B cell (primary cell): ENCODE measurements at regions not wholly inside any gene's neighbourhood (a gene's known extent, or its start where the extent isn't known, plus 50 kb on each side); places are given as distances from the start of the nearest gene placed in this dataset.

ENCODE experiments used
- ATAC-seq: fragments of 200-7000 bp; cut with Tn5 transposase; one replicate; pipeline ENCODE4 v1.10.0; 2021; ENCODE audit warnings: low read depth, mild to moderate bottlenecking, moderate number of reproducible peaks, moderate library complexity
- CTCF ChIA-PET: fragments of 350-600 bp; sonication (Branson Sonifier 250); formaldehyde crosslinking; loops from one replicate; lab custom pipeline; 2021; ENCODE audit warnings: antibody characterized with exemption, inconsistent platforms; lab: Charles Lee
- POLR2A ChIA-PET: fragments of 350-600 bp; sonication (Branson Sonifier 250); formaldehyde crosslinking; loops from one replicate; lab custom pipeline; 2021; ENCODE audit warnings: antibody characterized with exemption; lab: Charles Lee
- DNase-seq: peaks from one replicate; pipeline ENCODE4 v3.0.0; 2013
- H2AFZ ChIP-seq: 2 replicates; pipeline ENCODE4 v1.6.1; 2012; ENCODE audit warnings: mild to moderate bottlenecking, low read depth, low read length; ENCODE audit not compliant: insufficient read depth, poor library complexity, severe bottlenecking
- H3K27ac ChIP-seq, 2 donors: 1 replicate in 1 of 2; 2 replicates in 1 of 2; pipeline ENCODE4 v1.5.1; 2012 to 2013; ENCODE audit warnings: low read length in 2 of 2, mild to moderate bottlenecking in 2 of 2, moderate library complexity in 1 of 2
- H3K27me3 ChIP-seq, 4 experiments: fragments of 200-600 bp in 1 of 4; sonication (generic) in 1 of 4; replicated peaks in 1 of 4; 1 replicate in 2 of 4; 2 replicates in 2 of 4; pipeline versions ENCODE4 v1.6.1 to v1.7.0; 2013 to 2016; ENCODE audit warnings: low read length in 3 of 4, mild to moderate bottlenecking in 2 of 4, mixed read lengths in 1 of 4, moderate library complexity in 1 of 4; ENCODE audit not compliant: insufficient read depth in 4 of 4, control insufficient read depth in 3 of 4; ENCODE audit errors: control extremely low read depth in 1 of 4
- H3K36me3 ChIP-seq, 2 experiments: replicated peaks in 1 of 2; 1 replicate in 1 of 2; 2 replicates in 1 of 2; pipeline versions ENCODE4 v1.6.1 to v1.7.1; 2013; ENCODE audit warnings: low read length in 1 of 2; ENCODE audit not compliant: insufficient read depth in 2 of 2, control insufficient read depth in 1 of 2; ENCODE audit errors: control extremely low read depth in 1 of 2, extremely low read depth in 1 of 2
- H3K4me1 ChIP-seq, 2 donors: fragments of 200-600 bp in 1 of 2; sonication (generic) in 1 of 2; 1 replicate in 1 of 2; 2 replicates in 1 of 2; pipeline versions ENCODE4 v1.5.1 to v1.6.1; 2013 to 2017; ENCODE audit warnings: low read length in 2 of 2; ENCODE audit not compliant: control insufficient read depth in 2 of 2, insufficient read depth in 2 of 2
- H3K4me2 ChIP-seq: replicated peaks from 2 replicates; pipeline ENCODE3; 2012; ENCODE audit warnings: mild to moderate bottlenecking, low read depth, low read length; ENCODE audit not compliant: poor library complexity, severe bottlenecking
- H3K4me3 ChIP-seq, 5 experiments: fragments of 200-600 bp in 1 of 5; sonication (generic) in 1 of 5; 1 replicate in 3 of 5; 2 replicates in 2 of 5; pipeline versions ENCODE4 v1.5.1 to v1.7.0; 2011 to 2016; ENCODE audit warnings: low read length in 4 of 5, mild to moderate bottlenecking in 4 of 5, low read depth in 2 of 5, control low read depth in 1 of 5, moderate library complexity in 1 of 5; ENCODE audit not compliant: insufficient read depth in 1 of 5; ENCODE audit errors: control extremely low read depth in 1 of 5, extremely low read depth in 1 of 5
- H3K79me2 ChIP-seq: fragments of 200-600 bp; sonication (generic); one replicate; pipeline ENCODE4 v1.6.0; 2016; ENCODE audit warnings: low read length; ENCODE audit not compliant: control insufficient read depth, insufficient read depth
- H3K9ac ChIP-seq: fragments of 200-600 bp; sonication (generic); 2 replicates; pipeline ENCODE4 v1.6.1; 2017; ENCODE audit warnings: mild to moderate bottlenecking, low read length, moderate library complexity
- H3K9me3 ChIP-seq, 3 donors: one replicate each; pipeline versions ENCODE4 v1.6.1 to v1.7.1; 2013; ENCODE audit warnings: low read length in 2 of 3; ENCODE audit not compliant: control insufficient read depth in 2 of 3, insufficient read depth in 1 of 3; ENCODE audit errors: control extremely low read depth in 1 of 3
- H4K20me1 ChIP-seq: 2 replicates; pipeline ENCODE4 v1.6.0; 2012; ENCODE audit warnings: mild to moderate bottlenecking, low read length; ENCODE audit not compliant: insufficient read depth, control insufficient read depth, poor library complexity, severe bottlenecking
- H3K27ac Mint-ChIP-seq: one replicate; pipeline ENCODE4 v1.8.0; 2021; ENCODE audit warnings: mixed read lengths
- H3K27me3 Mint-ChIP-seq: one replicate; pipeline ENCODE4 v1.8.0; 2021; ENCODE audit warnings: mixed read lengths
- H3K4me1 Mint-ChIP-seq: one replicate; pipeline ENCODE4 v1.8.0; 2021; ENCODE audit warnings: mixed read lengths
- H3K4me3 Mint-ChIP-seq: one replicate; pipeline ENCODE4 v1.8.0; 2021; ENCODE audit warnings: mixed read lengths
- H3K9me3 Mint-ChIP-seq: one replicate; pipeline ENCODE4 v1.8.0; 2022; ENCODE audit warnings: mixed read lengths; ENCODE audit not compliant: insufficient read depth
- EZH2 ChIP-seq: IDR thresholded peaks from 2 replicates; pipeline ENCODE4 v1.6.1; 2012; ENCODE audit warnings: borderline replicate concordance, low read depth, mild to moderate bottlenecking, moderate library complexity, low read length; ENCODE audit not compliant: insufficient read depth, poor library complexity, severe bottlenecking
- WGBS: methylation state at CpG from one replicate; pipeline ENCODE4 v1.1.5; 2013; ENCODE audit warnings: missing lambda C conversion rate; ENCODE audit not compliant: insufficient coverage; 5-methylcytosine and 5-hydroxymethylcytosine counted together
- intact Hi-C: fragments of 100-400 bp; cut with micrococcal nuclease; formaldehyde crosslinking; loops from one replicate; pipeline ENCODE4 v1.10.0; 2022
- TF ChIP-seq, protein P1 (sequence below): fragments of 200-600 bp; IDR thresholded peaks from one replicate; pipeline ENCODE4 v1.8.0; 2022; ENCODE audit warnings: antibody characterized with exemption, mild to moderate bottlenecking

- no peak overlapping the region for H3K4me3 ChIP-seq
- ChIA-PET CTCF (no interaction called here), POLR2A (no interaction called here)
- ATAC-seq (no peak), DNase-seq (no peak)
- no peak overlapping the region for H3K4me2 ChIP-seq
- H4K20me1 ChIP-seq, result no peaks in the 10 kb centered on the region
- H3K4me1 Mint-ChIP-seq, result no peaks in the 10 kb centered on the region
- intact Hi-C loops, result no loop called here
- WGBS, result no CpG with 5 or more reads among the region's 1 CpG
- H3K9me3 Mint-ChIP-seq, result peaks cover 4% of the 10 kb centered on the region
- H2AFZ ChIP-seq, result no peak overlapping the region
- H3K79me2 ChIP-seq, result no peaks in the 10 kb centered on the region
- no peaks in the 10 kb centered on the region for H3K27me3 ChIP-seq
- H3K27ac Mint-ChIP-seq, result no peak overlapping the region
- TF ChIP-seq EZH2, result no peak
- TF ChIP-seq, protein P1, sequence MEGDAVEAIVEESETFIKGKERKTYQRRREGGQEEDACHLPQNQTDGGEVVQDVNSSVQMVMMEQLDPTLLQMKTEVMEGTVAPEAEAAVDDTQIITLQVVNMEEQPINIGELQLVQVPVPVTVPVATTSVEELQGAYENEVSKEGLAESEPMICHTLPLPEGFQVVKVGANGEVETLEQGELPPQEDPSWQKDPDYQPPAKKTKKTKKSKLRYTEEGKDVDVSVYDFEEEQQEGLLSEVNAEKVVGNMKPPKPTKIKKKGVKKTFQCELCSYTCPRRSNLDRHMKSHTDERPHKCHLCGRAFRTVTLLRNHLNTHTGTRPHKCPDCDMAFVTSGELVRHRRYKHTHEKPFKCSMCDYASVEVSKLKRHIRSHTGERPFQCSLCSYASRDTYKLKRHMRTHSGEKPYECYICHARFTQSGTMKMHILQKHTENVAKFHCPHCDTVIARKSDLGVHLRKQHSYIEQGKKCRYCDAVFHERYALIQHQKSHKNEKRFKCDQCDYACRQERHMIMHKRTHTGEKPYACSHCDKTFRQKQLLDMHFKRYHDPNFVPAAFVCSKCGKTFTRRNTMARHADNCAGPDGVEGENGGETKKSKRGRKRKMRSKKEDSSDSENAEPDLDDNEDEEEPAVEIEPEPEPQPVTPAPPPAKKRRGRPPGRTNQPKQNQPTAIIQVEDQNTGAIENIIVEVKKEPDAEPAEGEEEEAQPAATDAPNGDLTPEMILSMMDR, result no peak
- no peak overlapping the region for H3K4me3 Mint-ChIP-seq
- no peaks in the 10 kb centered on the region for H3K4me1 ChIP-seq
- no peak overlapping the region for H3K27ac ChIP-seq
- no peak overlapping the region for H3K9ac ChIP-seq
- H3K27me3 Mint-ChIP-seq, result no peaks in the 10 kb centered on the region
- H3K36me3 ChIP-seq, result no peaks in the 10 kb centered on the region
- H3K9me3 ChIP-seq, result peaks cover 0 to 1% (median 0%) of the 10 kb centered on the region in 3 donors
These were observed 1478.2 kb upstream of the MIR17HG start for GRCh38 chr13:89869312-89869711.

GRCh38 chr13:89878904-89879303 is 1468.6 kb upstream of the MIR17HG start:
- WGBS, result 89% methylated on average over 1 of the region's 1 CpG
- Histone ChIP-seq H3K27me3 (no peaks in the 10 kb centered on the region), H3K36me3 (no peaks in the 10 kb centered on the region), H4K20me1 (no peaks in the 10 kb centered on the region), H3K4me3 (no peak overlapping the region), H3K9ac (no peak overlapping the region), H2AFZ (no peak overlapping the region), H3K4me2 (no peak overlapping the region), H3K79me2 (no peaks in the 10 kb centered on the region), H3K9me3 (peaks cover 0 to 12% (median 0%) of the 10 kb centered on the region in 3 donors), H3K4me1 (no peaks in the 10 kb centered on the region), H3K27ac (no peak overlapping the region)
- H3K27me3 Mint-ChIP-seq, result no peaks in the 10 kb centered on the region
- ChIA-PET POLR2A (no interaction called here), CTCF (no interaction called here)
- TF ChIP-seq, protein P1, result no peak
- TF ChIP-seq EZH2, result no peak
- no peaks in the 10 kb centered on the region for H3K9me3 Mint-ChIP-seq
- ATAC-seq, result no peak
- H3K4me1 Mint-ChIP-seq, result no peaks in the 10 kb centered on the region
- H3K27ac Mint-ChIP-seq, result no peak overlapping the region
- no peak overlapping the region for H3K4me3 Mint-ChIP-seq
- no peak for DNase-seq
- intact Hi-C loops, result no loop called here
